H9 (cell line): ENCODE measurements at regions not wholly inside any gene's neighbourhood (a gene's known extent, or its start where the extent isn't known, plus 50 kb on each side); places are given as distances from the start of the nearest gene placed in this dataset.

Experiments
- DNase-seq: peaks from one replicate; pipeline ENCODE4 v3.0.0-alpha.2; 2017
- H2AFZ ChIP-seq: one replicate; pipeline ENCODE4 v1.6.1; 2013; ENCODE audit warnings: mild to moderate bottlenecking, low read length, control low read depth, moderate library complexity
- H2AK5ac ChIP-seq: 2 replicates; pipeline ENCODE4 v1.6.1; 2013; ENCODE audit warnings: low read length, control low read depth, mixed read lengths; ENCODE audit not compliant: insufficient read length
- H2BK120ac ChIP-seq: one replicate; pipeline ENCODE4 v1.6.1; 2013; ENCODE audit warnings: low read depth, mild to moderate bottlenecking, low read length, control low read depth, inconsistent platforms; ENCODE audit not compliant: poor library complexity, severe bottlenecking
- H2BK12ac ChIP-seq: 2 replicates; pipeline ENCODE4 v1.6.1; 2013; ENCODE audit warnings: low read length, control low read depth, mixed read lengths, low read depth; ENCODE audit not compliant: insufficient read length
- H2BK15ac ChIP-seq: 2 replicates; pipeline ENCODE4 v1.6.1; 2013; ENCODE audit warnings: low read depth, low read length, control low read depth
- H2BK20ac ChIP-seq: one replicate; pipeline ENCODE4 v1.6.1; 2013; ENCODE audit warnings: low read depth, mild to moderate bottlenecking, low read length, control low read depth, inconsistent platforms; ENCODE audit not compliant: poor library complexity, severe bottlenecking
- H2BK5ac ChIP-seq: 2 replicates; pipeline ENCODE4 v1.6.1; 2013; ENCODE audit warnings: low read length, control low read depth, mixed read lengths; ENCODE audit not compliant: insufficient read length
- H3K14ac ChIP-seq: 2 replicates; pipeline ENCODE4 v1.6.1; 2013; ENCODE audit warnings: low read length, control low read depth; ENCODE audit not compliant: insufficient read depth
- H3K18ac ChIP-seq: 2 replicates; pipeline ENCODE4 v1.6.1; 2013; ENCODE audit warnings: low read depth, mild to moderate bottlenecking, mixed read lengths, low read length, control low read depth; ENCODE audit not compliant: insufficient read length
- H3K23ac ChIP-seq: 2 replicates; pipeline ENCODE4 v1.6.1; 2013; ENCODE audit warnings: low read length, control low read depth, mixed read lengths, low read depth; ENCODE audit not compliant: insufficient read length
- H3K23me2 ChIP-seq: 2 replicates; pipeline ENCODE4 v1.6.1; 2013; ENCODE audit warnings: low read depth, mild to moderate bottlenecking, mixed read lengths, low read length, control low read depth; ENCODE audit not compliant: insufficient read length, poor library complexity, severe bottlenecking
- H3K27ac ChIP-seq: 2 replicates; pipeline ENCODE4 v1.5.1; 2013; ENCODE audit warnings: low read length, control low read depth, mixed read lengths, low read depth; ENCODE audit not compliant: insufficient read length
- H3K27me3 ChIP-seq: 2 replicates; pipeline ENCODE4 v1.6.1; 2013; ENCODE audit warnings: low read length, control low read depth, inconsistent platforms; ENCODE audit not compliant: insufficient read depth
- H3K4ac ChIP-seq: 2 replicates; pipeline ENCODE4 v1.6.1; 2013; ENCODE audit warnings: low read depth, mild to moderate bottlenecking, control low read depth, inconsistent platforms, low read length, moderate library complexity
- H3K4me1 ChIP-seq: 2 replicates; pipeline ENCODE4 v1.6.1; 2013; ENCODE audit warnings: low read length, control low read depth, inconsistent platforms; ENCODE audit not compliant: insufficient read depth
- H3K4me2 ChIP-seq: 2 replicates; pipeline ENCODE4 v1.6.1; 2013; ENCODE audit warnings: low read length, control low read depth, mixed read lengths; ENCODE audit not compliant: insufficient read length, insufficient read depth
- H3K56ac ChIP-seq: 2 replicates; pipeline ENCODE4 v1.6.1; 2013; ENCODE audit warnings: low read depth, mild to moderate bottlenecking, mixed read lengths, low read length, control low read depth; ENCODE audit not compliant: insufficient read length
- H3K79me1 ChIP-seq: 2 replicates; pipeline ENCODE4 v1.6.1; 2013; ENCODE audit warnings: low read depth, mild to moderate bottlenecking, moderate library complexity, low read length, control low read depth, inconsistent platforms; ENCODE audit not compliant: insufficient read depth, poor library complexity, severe bottlenecking
- H3K79me2 ChIP-seq: 2 replicates; pipeline ENCODE4 v1.6.1; 2013; ENCODE audit warnings: low read length, control low read depth, inconsistent platforms; ENCODE audit not compliant: insufficient read depth
- H3K9ac ChIP-seq: 2 replicates; pipeline ENCODE4 v1.6.1; 2013; ENCODE audit warnings: low read length, control low read depth, mixed read lengths; ENCODE audit not compliant: insufficient read length; ENCODE audit errors: extremely low read depth
- H3K9me3 ChIP-seq: one replicate; pipeline ENCODE4 v1.6.1; 2013; ENCODE audit warnings: low read depth, low read length, inconsistent platforms; ENCODE audit not compliant: control insufficient read depth
- H3T11ph ChIP-seq: one replicate; pipeline ENCODE4 v1.6.1; 2013; ENCODE audit warnings: mild to moderate bottlenecking, low read length, control low read depth, inconsistent platforms
- H4K20me1 ChIP-seq: one replicate; pipeline ENCODE4 v1.6.1; 2013; ENCODE audit not compliant: control insufficient read depth, insufficient read length, insufficient read depth
- H4K5ac ChIP-seq: 2 replicates; pipeline ENCODE4 v1.6.1; 2013; ENCODE audit warnings: low read depth, mild to moderate bottlenecking, mixed read lengths, low read length, control low read depth; ENCODE audit not compliant: insufficient read length
- H4K8ac ChIP-seq: replicated peaks from 2 replicates; pipeline ENCODE4 v1.6.1; 2013; ENCODE audit warnings: low read length, control low read depth, mixed read lengths, low read depth; ENCODE audit not compliant: insufficient read length
- H4K91ac ChIP-seq: 2 replicates; pipeline ENCODE4 v1.6.1; 2013; ENCODE audit warnings: low read depth, mild to moderate bottlenecking, moderate library complexity, mixed read lengths, low read length, control low read depth; ENCODE audit not compliant: insufficient read length
- H3K27ac Mint-ChIP-seq, 3 experiments: 2 replicates in 2 of 3; 3 replicates in 1 of 3; pipeline ENCODE4 v1.8.0; 2020 to 2021; ENCODE audit warnings: mixed read lengths in 3 of 3, mild to moderate bottlenecking in 1 of 3, moderate library complexity in 1 of 3
- H3K27me3 Mint-ChIP-seq: 2 replicates; pipeline ENCODE4 v1.8.0; 2021; ENCODE audit warnings: low read depth, mild to moderate bottlenecking, moderate library complexity, mixed read lengths
- H3K36me3 Mint-ChIP-seq, 3 experiments: 2 replicates in 2 of 3; 3 replicates in 1 of 3; pipeline ENCODE4 v1.8.0; 2020 to 2021; ENCODE audit warnings: low read depth in 3 of 3, mixed read lengths in 3 of 3; ENCODE audit not compliant: insufficient read depth in 1 of 3
- H3K4me1 Mint-ChIP-seq, 2 experiments: 2 replicates each; pipeline ENCODE4 v1.8.0; 2020; ENCODE audit warnings: mixed read lengths in 2 of 2
- H3K4me3 Mint-ChIP-seq, 2 experiments: 2 replicates in 1 of 2; 3 replicates in 1 of 2; pipeline ENCODE4 v1.8.0; 2020 to 2021; ENCODE audit warnings: mild to moderate bottlenecking in 2 of 2, mixed read lengths in 2 of 2, moderate library complexity in 1 of 2
- H3K9me3 Mint-ChIP-seq, 2 experiments: 2 replicates in 1 of 2; 3 replicates in 1 of 2; pipeline ENCODE4 v1.8.0; 2020; ENCODE audit warnings: mild to moderate bottlenecking in 2 of 2, mixed read lengths in 2 of 2, moderate library complexity in 1 of 2
- WGBS: extraction: QIAGEN DNeasy Blood & Tissue Kit; methylation state at CpG from one replicate; pipeline ENCODE4 v1.1.7; 2013; ENCODE audit warnings: missing lambda C conversion rate, low lambda C conversion rate, mixed read lengths; ENCODE audit not compliant: insufficient read length; ENCODE audit errors: extremely low coverage; 5-methylcytosine and 5-hydroxymethylcytosine counted together
- TF ChIP-seq, protein P1 (sequence below): fragments of 200-600 bp; sonication (generic); conservative IDR thresholded peaks from 3 replicates; pipeline ENCODE4 v1.8.0; 2021; ENCODE audit warnings: antibody characterized with exemption, mild to moderate bottlenecking

DNA sequence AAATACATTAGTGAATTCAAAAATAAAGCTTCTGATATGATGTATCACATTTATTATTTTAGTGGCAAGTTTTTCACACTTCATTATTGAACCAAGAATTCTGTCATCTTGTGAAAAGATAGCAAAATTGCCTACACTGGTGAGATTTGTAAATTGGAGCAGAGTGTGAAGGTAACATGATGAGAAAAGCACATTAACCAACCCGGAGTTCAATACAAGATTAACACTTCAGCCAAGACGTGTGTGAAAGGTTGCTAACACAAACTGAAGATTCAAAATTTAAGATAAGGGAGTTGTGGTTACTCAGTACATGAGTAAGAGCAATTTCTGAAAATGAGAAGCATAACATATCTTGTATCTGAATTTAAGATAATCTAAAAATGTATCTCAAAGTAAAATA, 346.7 kb downstream of the PDHA2 start:
- H4K5ac ChIP-seq, result no peak overlapping the region
- Mint-ChIP-seq H3K4me1 (no peaks in the 10 kb centered on the region), H3K27ac (peak overlapping the region in 1 of 3 experiments; percentile 30; a peak in 1 of 7 replicates), H3K4me3 (no peak overlapping the region), H3K27me3 (no peaks in the 10 kb centered on the region), H3K9me3 (0 out of 5 replicates have a peak, but pooled peaks cover 0 to 3% of the 10 kb centered on the region in 2 experiments), H3K36me3 (no peaks in the 10 kb centered on the region)
- H3K9me3 ChIP-seq, result no peaks in the 10 kb centered on the region
- no peak for DNase-seq
- H2AFZ ChIP-seq, result no peak overlapping the region
- no peak overlapping the region for H4K8ac ChIP-seq
- no peak overlapping the region for H3K4me2 ChIP-seq
- no peak overlapping the region for H3K9ac ChIP-seq
- H3K27me3 ChIP-seq, result no peaks in the 10 kb centered on the region
- no peaks in the 10 kb centered on the region for H3K79me2 ChIP-seq
- no peaks in the 10 kb centered on the region for H3K79me1 ChIP-seq
- no peak overlapping the region for H2BK20ac ChIP-seq
- H2BK15ac ChIP-seq, result no peak overlapping the region
- no peak overlapping the region for H3K4ac ChIP-seq
- no peak overlapping the region for H3T11ph ChIP-seq
- no peak overlapping the region for H3K23ac ChIP-seq
- H2AK5ac ChIP-seq, result no peak overlapping the region
- H3K14ac ChIP-seq, result no peak overlapping the region
- no peak overlapping the region for H2BK5ac ChIP-seq
- no peaks in the 10 kb centered on the region for H3K4me1 ChIP-seq
- TF ChIP-seq, protein P1, sequence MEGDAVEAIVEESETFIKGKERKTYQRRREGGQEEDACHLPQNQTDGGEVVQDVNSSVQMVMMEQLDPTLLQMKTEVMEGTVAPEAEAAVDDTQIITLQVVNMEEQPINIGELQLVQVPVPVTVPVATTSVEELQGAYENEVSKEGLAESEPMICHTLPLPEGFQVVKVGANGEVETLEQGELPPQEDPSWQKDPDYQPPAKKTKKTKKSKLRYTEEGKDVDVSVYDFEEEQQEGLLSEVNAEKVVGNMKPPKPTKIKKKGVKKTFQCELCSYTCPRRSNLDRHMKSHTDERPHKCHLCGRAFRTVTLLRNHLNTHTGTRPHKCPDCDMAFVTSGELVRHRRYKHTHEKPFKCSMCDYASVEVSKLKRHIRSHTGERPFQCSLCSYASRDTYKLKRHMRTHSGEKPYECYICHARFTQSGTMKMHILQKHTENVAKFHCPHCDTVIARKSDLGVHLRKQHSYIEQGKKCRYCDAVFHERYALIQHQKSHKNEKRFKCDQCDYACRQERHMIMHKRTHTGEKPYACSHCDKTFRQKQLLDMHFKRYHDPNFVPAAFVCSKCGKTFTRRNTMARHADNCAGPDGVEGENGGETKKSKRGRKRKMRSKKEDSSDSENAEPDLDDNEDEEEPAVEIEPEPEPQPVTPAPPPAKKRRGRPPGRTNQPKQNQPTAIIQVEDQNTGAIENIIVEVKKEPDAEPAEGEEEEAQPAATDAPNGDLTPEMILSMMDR, result no peak
- H3K23me2 ChIP-seq, result no peaks in the 10 kb centered on the region
- H3K18ac ChIP-seq, result no peak overlapping the region
- WGBS, result no CpG with 5 or more reads among the region's 2 CpGs
- no peaks in the 10 kb centered on the region for H4K20me1 ChIP-seq
- no peak overlapping the region for H3K27ac ChIP-seq
- H4K91ac ChIP-seq, result no peak overlapping the region
- H2BK12ac ChIP-seq, result no peak overlapping the region
- H3K56ac ChIP-seq, result no peak overlapping the region
- no peak overlapping the region for H2BK120ac ChIP-seq
